K562 (cell line): ENCODE measurements at regions not wholly inside any gene's neighbourhood (a gene's known extent, or its start where the extent isn't known, plus 50 kb on each side); places are given as distances from the start of the nearest gene placed in this dataset.

ENCODE experiments used
- ATAC-seq: fragments of 200-7000 bp; cut with Tn5 transposase; 3 replicates; pipeline ENCODE4 v1.9.1; 2020; ENCODE audit warnings: moderate library complexity
- BruUV-seq: library from RNA; stranded (reverse); fragments of 400-500 nt; replicated peaks from 2 replicates; lab custom pipeline; 2021; lab: Mats Ljungman, UMichigan
- CTCF ChIA-PET: fragments of 300-600 bp; formaldehyde crosslinking; extraction: SDS; loops from one replicate; lab custom pipeline; 2021; ENCODE audit warnings: low intra/inter-chr PET ratio; lab: Yijun Ruan, JAX
- POLR2A ChIA-PET: fragments of 300-600, 350-650 bp; sonication (Branson Sonifier 250); formaldehyde crosslinking; extraction: SDS; loops from one replicate; lab custom pipeline; 2021; ENCODE audit warnings: antibody characterized with exemption, inconsistent platforms; lab: Yijun Ruan, JAX
- DNase-seq, 4 experiments: peaks; one replicate each; pipeline versions ENCODE4 v3.0.0 to v3.0.0-alpha.2; 2011 to 2018; ENCODE audit warnings: low spot score in 3 of 4, mixed read lengths in 3 of 4; ENCODE audit errors: extremely low read depth in 1 of 4
- FAIRE-seq: peaks from 2 replicates; lab custom pipeline; 2011; peaks lifted over from hg19 to GRCh38; lab: Jason Lieb, UNC
- H2AFZ ChIP-seq: 2 replicates; pipeline ENCODE4 v1.6.0; 2011; ENCODE audit warnings: low read depth, low read length, control low read depth, inconsistent platforms
- H3K27ac ChIP-seq: fragments of 200-600 bp; 3 replicates; pipeline ENCODE4 v1.8.0; 2011; ENCODE audit warnings: low read depth, mild to moderate bottlenecking, control low read depth, inconsistent platforms, low read length, moderate library complexity, mixed read lengths; ENCODE audit errors: extremely low read depth
- H3K27me3 ChIP-seq, 2 experiments: fragments of 300-600 bp in 1 of 2; 2 replicates in 1 of 2; 3 replicates in 1 of 2; pipeline versions ENCODE4 v1.6.0 to v1.8.0; 2011; ENCODE audit warnings: inconsistent platforms in 2 of 2, low read length in 2 of 2, mild to moderate bottlenecking in 1 of 2, mixed read lengths in 1 of 2, moderate library complexity in 1 of 2; ENCODE audit not compliant: control insufficient read depth in 2 of 2, insufficient read depth in 2 of 2
- H3K36me3 ChIP-seq: fragments of 300-600 bp; 3 replicates; pipeline ENCODE4 v1.8.0; 2011; ENCODE audit warnings: mild to moderate bottlenecking, low read length, inconsistent platforms; ENCODE audit not compliant: control insufficient read depth, insufficient read depth
- H3K4me1 ChIP-seq, 2 experiments: fragments of 200-600 bp in 1 of 2; replicated peaks in 1 of 2; 2 replicates in 1 of 2; 3 replicates in 1 of 2; pipeline versions ENCODE4 v1.5.1 to v1.8.0; 2011; ENCODE audit warnings: inconsistent platforms in 2 of 2, low read length in 2 of 2, mild to moderate bottlenecking in 1 of 2, mixed read lengths in 1 of 2, moderate library complexity in 1 of 2; ENCODE audit not compliant: control insufficient read depth in 2 of 2, insufficient read depth in 2 of 2
- H3K4me2 ChIP-seq: 2 replicates; pipeline ENCODE4 v1.6.1; 2011; ENCODE audit warnings: low read length, control low read depth, inconsistent platforms, mixed read lengths; ENCODE audit not compliant: insufficient read depth
- H3K4me3 ChIP-seq: fragments of 200-600 bp; sonication (generic), shearing (Covaris generic); 2 replicates; pipeline ENCODE4 v1.5.1; 2016; ENCODE audit warnings: control low read depth, inconsistent platforms
- H3K79me2 ChIP-seq: fragments of 200-600 bp; 3 replicates; pipeline ENCODE4 v1.8.0; 2011; ENCODE audit warnings: low read length, inconsistent platforms; ENCODE audit not compliant: control insufficient read depth, insufficient read depth
- H3K9ac ChIP-seq, 2 experiments: 2 replicates each; pipeline versions ENCODE4 v1.6.0 to v1.6.1; 2011; ENCODE audit warnings: low read depth in 2 of 2, low read length in 2 of 2, control low read depth in 1 of 2, inconsistent platforms in 1 of 2, mild to moderate bottlenecking in 1 of 2, mixed read lengths in 1 of 2; ENCODE audit not compliant: insufficient read depth in 1 of 2
- H3K9me1 ChIP-seq: one replicate; pipeline ENCODE4 v1.6.0; 2011; ENCODE audit warnings: inconsistent platforms, mild to moderate bottlenecking, low read length, moderate library complexity; ENCODE audit not compliant: control insufficient read depth, insufficient read depth
- H3K9me3 ChIP-seq: replicated peaks from 2 replicates; pipeline ENCODE4 v1.5.1; 2011; ENCODE audit warnings: low read depth, low read length, inconsistent platforms; ENCODE audit not compliant: control insufficient read depth, insufficient read depth
- H4K20me1 ChIP-seq: replicated peaks from 2 replicates; pipeline ENCODE4 v1.6.1; 2011; ENCODE audit warnings: low read length, inconsistent platforms, mixed read lengths; ENCODE audit not compliant: control insufficient read depth, insufficient read depth
- CHD4 ChIP-seq: fragments of 200-600 bp; sonication (generic); IDR thresholded peaks from 3 replicates; pipeline ENCODE4 v1.6.1; 2012; ENCODE audit warnings: low read depth, mild to moderate bottlenecking, mixed read lengths, low read length, inconsistent platforms; ENCODE audit not compliant: insufficient read depth, insufficient replicate concordance, poor library complexity, severe bottlenecking
- FOS ChIP-seq: IDR thresholded peaks from 3 replicates; pipeline ENCODE4 v1.6.1; 2011; ENCODE audit not compliant: insufficient read length; ENCODE audit errors: extremely low read depth
- PTRF ChIP-seq: fragments of 450-650 bp; IDR thresholded peaks from 2 replicates; pipeline ENCODE4 v1.6.1; 2016; ENCODE audit warnings: mild to moderate bottlenecking, missing genetic modification characterization, missing compliant biosample characterization
- VEZF1 ChIP-seq: fragments of 200-800 bp; sonication (Bioruptor generic); IDR thresholded peaks from 2 replicates; pipeline ENCODE4 v1.6.1; 2017; ENCODE audit warnings: missing genetic modification characterization, missing compliant biosample characterization
- ZBTB40 ChIP-seq, 2 experiments: fragments of 450-650 bp in 1 of 2; sonication (generic) in 1 of 2; formaldehyde crosslinking in 1 of 2; IDR thresholded peaks; 2 replicates each; pipeline versions ENCODE4 v1.7.1 to v1.9.0; 2016 to 2022; ENCODE audit warnings: inconsistent platforms in 1 of 2, mild to moderate bottlenecking in 1 of 2, missing genetic modification reagents in 1 of 2
- ZNF778 ChIP-seq: fragments of 450-650 bp; formaldehyde crosslinking; IDR thresholded peaks from 2 replicates; pipeline ENCODE4 v1.4.0; 2020; ENCODE audit warnings: mild to moderate bottlenecking, moderate library complexity
- WGBS: fragments of 100-300 bp; shearing (Covaris generic); methylation state at CpG from one replicate; pipeline ENCODE4 v1.1.6; 2016; ENCODE audit warnings: low coverage, mixed read lengths; ENCODE audit not compliant: insufficient coverage; ENCODE audit errors: missing lambda C conversion rate; 5-methylcytosine and 5-hydroxymethylcytosine counted together
- in situ Hi-C: fragments of 300-500 bp; cut with MboI; formaldehyde crosslinking; loops from 4 replicates; pipeline ENCODE4 v1.15.0; 2018; ENCODE audit warnings: inconsistent platforms, mixed read lengths
- intact Hi-C: fragments of 100-400 bp; cut with micrococcal nuclease; formaldehyde crosslinking; loops from 2 replicates; pipeline ENCODE4 v1.14.2; 2022

GRCh38 chr4:154003378-154003777 is 214.5 kb upstream of the SFRP2 start:
- POLR2A ChIA-PET, result no interaction called here
- no TSS peak for BruUV-seq
- WGBS, result 0% methylated on average over 1 of the region's 1 CpG
- TF ChIP-seq ZBTB40 (IDR thresholded peaks at IDR 0.05) (no peak), ZBTB40 (CRISPR knock-in tag; IDR thresholded peaks at IDR 0.05) (no peak), CHD4 (no peak), FOS (no peak), ZNF778 (CRISPR knock-in tag) (no peak), PTRF (tag) (no peak), VEZF1 (CRISPR knock-in tag) (no peak)

More at GRCh38 chr4:154003378-154003777, 214.5 kb upstream of the SFRP2 start:
- no peak overlapping the region for H3K27ac ChIP-seq
- no peak overlapping the region for H3K4me2 ChIP-seq
- no peaks in the 10 kb centered on the region for H3K79me2 ChIP-seq
- in situ Hi-C loops (no loop called here), intact Hi-C loops (no loop called here)
- no peaks in the 10 kb centered on the region for H3K9me3 ChIP-seq
- H4K20me1 ChIP-seq, result no peaks in the 10 kb centered on the region
- ATAC-seq, result no peak
- FAIRE-seq, result no peak
- no peaks in the 10 kb centered on the region for H3K4me1 ChIP-seq
- H3K9me1 ChIP-seq, result no peaks in the 10 kb centered on the region
- CTCF ChIA-PET, result no interaction called here
- no peak overlapping the region for H3K9ac ChIP-seq
- DNase-seq, result no peak
- H3K4me3 ChIP-seq, result no peak overlapping the region
- peaks cover 0 to 5% of the 10 kb centered on the region in 2 experiments; a peak in 1 of 5 replicates for H3K27me3 ChIP-seq
- H3K36me3 ChIP-seq, result no peaks in the 10 kb centered on the region
- no peak overlapping the region for H2AFZ ChIP-seq
